GM21619 (cell line): ENCODE measurements at regions not wholly inside any gene's neighbourhood (a gene's known extent, or its start where the extent isn't known, plus 50 kb on each side); places are given as distances from the start of the nearest gene placed in this dataset.
"Not testable (repeated sequence)": the region's sequence is repeated elsewhere in the genome, so short reads cannot be mapped to it uniquely, and the experiment has no call there.

Experiments used
- ATAC-seq: cut with Tn5 transposase; IDR thresholded peaks from one replicate; pipeline ENCODE4 v1.9.1; 2021; ENCODE audit not compliant: unreplicated experiment

DNA sequence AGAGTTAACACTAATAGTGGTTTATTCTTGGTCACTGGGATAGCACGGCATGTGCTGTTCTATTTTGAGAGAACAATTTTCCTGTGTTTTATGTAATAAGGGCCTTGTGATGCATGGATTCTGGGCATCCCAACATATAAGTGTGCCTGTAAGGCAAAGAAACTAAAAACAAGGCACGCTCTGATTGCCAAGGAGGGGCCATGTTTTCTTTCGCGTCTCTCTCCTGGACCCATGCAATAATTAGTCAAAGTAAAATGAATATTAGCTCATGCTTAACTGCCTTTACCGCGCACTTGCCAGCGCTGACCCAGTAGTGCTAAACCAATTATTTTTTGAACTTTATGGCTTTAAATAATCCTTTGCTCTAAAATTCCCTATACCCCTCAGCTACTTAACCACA is 140.9 kb downstream of the PSAT1 start:
- no peak for ATAC-seq

DNA sequence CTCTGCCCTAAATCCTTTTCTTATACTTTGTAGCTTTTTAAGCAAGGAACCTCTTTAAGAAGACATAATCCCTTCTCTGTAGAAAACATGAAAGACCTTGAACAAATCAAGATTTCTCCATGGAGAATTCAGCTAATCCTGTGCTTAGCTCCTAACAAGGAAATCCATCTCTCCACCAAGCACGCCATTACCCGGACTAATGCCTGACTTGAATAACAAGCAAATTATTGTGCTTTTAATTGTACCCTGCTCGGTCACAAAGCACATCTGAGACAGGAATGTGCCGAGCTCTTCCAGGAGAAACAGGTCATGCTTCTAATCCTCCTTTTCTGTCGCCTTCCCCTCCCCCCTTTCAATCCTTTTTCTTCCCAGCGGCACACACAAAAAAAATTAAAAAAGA is 141.3 kb downstream of the PSAT1 start:
- ATAC-seq: no peak

DNA sequence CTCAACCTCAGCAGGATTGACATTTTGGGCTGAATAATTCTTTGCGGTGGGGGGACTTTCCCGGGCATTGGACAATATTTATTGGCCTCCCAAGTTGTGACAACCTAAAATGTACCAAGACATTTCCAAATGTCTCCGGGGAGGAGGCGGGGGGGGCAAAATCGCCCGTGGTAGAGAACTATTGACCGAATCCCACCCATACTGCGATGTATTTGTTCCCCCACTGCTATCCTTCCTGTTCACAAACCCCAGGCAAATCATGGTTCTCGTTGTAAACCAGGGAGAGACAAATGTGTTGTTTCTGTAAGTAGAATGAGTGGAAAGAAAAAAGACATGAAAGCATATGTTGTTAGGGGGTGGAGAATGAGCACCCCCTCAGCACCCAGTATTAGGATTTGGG is 141.9 kb downstream of the PSAT1 start:
- no peak for ATAC-seq

GRCh38 chr9:78439190-78439865 is 142.4 kb downstream of the PSAT1 start:
- peak; percentile 90 for ATAC-seq

DNA sequence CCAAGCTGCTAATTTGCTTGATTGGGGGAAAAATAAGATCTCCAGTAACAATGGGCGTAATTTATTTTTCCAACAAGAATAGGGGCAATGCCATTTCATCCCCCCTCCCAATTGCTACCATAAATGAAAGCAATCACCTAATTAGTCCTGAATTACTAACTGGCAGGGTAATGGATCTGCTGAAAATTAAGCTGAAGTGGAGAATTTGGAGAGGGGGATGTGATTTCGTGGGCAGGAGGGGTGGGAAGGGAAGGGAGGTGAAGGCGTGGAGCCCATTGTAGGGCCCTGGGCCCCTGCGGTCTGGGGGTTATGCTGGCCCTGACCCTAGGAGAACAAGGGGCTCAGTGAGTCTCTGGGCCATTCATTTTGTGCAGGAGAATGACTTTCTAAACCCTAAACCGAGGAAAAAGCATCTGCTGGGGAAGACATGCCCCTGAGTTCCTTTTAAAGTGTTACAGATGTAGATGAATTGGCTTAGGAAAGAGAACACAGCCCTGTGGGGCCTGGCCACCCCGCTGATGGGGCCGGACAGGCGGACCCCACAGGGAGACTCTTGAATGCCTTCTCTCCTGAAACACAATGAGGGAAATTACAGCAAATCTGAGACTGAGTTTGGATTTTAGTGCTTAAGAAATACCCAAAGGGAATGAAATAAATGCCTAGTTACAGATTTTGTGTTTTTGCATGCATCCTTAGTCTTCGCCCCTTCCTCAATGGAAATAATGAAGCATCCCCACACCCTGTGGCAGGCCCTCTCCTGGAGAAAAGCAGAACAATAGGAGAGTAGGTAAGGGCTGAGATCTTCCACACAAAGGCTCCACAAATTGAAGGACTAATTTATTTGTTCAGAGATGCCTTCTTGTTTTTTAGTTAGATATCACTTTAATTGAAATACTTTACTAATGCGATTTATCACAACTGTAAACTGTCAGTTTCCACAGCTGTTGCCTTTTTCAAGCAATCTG is 143.2 kb downstream of the PSAT1 start:
- no peak for ATAC-seq

- ATAC-seq: no peak
Observed at GRCh38 chr9:78441396-78441795, 144.5 kb downstream of the PSAT1 start.

DNA sequence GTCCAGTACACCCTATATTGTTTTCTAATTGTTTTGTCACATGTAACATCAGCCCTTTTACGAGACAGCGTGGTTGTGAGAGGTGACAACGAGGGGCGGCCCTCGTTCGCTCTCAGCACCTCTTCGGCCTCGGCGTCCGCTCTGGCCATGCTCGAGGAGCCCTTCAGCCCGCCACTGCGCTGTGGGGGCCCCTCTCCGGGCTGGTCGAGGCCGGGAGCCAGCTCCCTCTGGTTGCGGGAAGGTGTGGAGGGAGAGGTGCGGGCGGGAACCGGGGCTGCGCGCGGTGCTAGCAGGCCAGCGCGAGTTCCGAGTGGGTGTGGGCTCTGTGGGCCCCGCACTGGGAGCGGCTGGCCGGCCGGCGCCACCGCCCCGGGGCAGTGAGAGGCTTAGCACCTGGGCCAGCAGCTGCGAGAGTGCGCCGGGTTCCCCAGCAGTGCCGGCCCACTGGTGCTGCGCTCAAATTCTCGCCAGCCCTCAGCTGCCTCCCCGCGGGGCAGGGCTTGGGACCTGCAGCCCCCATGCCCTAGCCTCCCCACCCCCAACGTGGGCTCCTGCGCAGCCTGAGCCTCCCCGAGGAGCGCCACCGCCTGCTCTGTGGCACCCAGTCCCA is 145.0 kb downstream of the PSAT1 start:
- no peak for ATAC-seq

DNA sequence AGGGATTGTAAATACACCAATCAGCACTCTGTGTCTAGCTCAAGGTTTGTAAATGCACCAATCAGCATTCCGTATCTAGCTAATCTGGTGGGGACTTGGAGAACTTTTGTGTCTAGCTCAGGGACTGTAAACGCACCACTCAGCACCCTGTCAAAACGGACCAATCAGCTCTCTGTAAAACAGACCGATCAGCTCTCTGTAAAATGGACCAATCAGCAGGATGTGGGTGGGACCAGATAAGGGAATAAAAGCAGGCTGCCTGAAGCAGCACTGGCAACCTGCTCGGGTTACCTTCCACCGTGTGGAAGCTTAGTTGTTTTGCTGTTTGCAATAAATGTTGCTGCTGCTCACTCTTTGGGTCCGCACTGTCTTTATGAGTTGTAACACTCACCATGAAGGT is 145.7 kb downstream of the PSAT1 start:
- ATAC-seq: not testable (repeated sequence)

GRCh38 chr9:78443946-78444345 is 147.0 kb downstream of the PSAT1 start:
- ATAC-seq: no peak

- ATAC-seq: no peak
Observed at GRCh38 chr9:78448960-78449673, 152.2 kb downstream of the PSAT1 start.

DNA sequence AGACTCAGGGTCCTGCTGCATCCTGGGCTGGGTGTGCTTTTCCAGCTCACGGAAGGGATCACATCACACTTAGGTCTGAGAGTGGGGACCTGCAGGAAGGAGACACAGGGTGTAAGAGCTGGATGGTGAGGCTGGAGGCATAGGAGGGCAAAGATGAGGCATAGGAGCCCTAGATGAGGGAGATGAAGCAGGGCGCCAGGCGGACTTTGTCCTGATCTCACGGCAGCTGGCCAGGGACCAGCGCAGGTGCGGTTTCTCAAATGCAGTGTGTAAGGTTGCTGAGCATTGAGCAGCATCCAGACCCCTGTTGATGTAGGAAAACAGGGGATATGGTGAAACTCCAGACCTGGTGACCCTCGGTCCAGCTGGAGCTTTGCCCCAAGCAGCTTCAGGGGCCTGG is 156.5 kb downstream of the PSAT1 start:
- no peak for ATAC-seq

DNA sequence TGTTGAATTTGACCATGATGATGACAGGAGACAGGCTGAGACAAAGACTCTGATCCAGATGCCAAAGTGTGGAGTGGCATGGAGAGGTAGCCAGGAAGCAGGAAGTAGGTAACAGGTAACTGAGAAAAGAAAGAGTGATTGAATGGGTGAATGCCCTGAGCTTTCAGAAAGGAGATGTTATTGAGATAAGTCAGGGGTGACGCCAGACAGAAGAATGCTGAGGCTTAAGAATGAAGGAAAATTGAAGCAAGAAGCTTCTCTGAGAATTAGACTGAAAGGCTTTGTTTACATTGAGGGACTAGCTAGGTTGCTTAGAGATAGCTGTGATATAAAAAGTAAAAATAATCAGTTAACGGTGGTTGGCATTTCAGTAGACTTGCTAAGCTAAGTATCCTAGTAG is 165.7 kb downstream of the PSAT1 start:
- no peak for ATAC-seq

GRCh38 chr9:78463750-78464149 is 166.8 kb downstream of the PSAT1 start:
- no peak for ATAC-seq

GRCh38 chr9:78468231-78468630 is 171.3 kb downstream of the PSAT1 start:
- ATAC-seq: no peak

- no peak for ATAC-seq
Observed at GRCh38 chr9:78468974-78469576, 172.2 kb downstream of the PSAT1 start.

- ATAC-seq: no peak
Observed at GRCh38 chr9:78470216-78470615, 173.3 kb downstream of the PSAT1 start.

DNA sequence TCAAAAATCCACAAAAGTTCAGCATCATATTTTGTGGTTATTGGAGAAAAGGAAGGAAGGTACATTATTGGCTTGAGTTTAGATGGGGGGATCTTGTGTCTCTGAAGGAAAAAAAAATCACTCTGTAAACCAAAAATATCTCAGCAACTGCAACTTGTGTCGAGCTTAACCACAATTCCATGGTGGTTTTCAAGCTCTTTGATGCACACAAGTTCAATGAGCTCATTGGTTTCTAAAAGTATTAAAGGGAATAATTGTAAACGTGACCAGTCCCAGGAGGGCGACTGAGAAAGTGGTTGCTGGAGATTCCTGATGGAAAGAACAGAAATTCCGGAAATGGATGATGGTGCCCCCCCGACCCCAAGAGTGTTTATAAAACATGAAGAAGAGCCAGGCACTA is 173.8 kb downstream of the PSAT1 start:
- ATAC-seq: no peak

DNA sequence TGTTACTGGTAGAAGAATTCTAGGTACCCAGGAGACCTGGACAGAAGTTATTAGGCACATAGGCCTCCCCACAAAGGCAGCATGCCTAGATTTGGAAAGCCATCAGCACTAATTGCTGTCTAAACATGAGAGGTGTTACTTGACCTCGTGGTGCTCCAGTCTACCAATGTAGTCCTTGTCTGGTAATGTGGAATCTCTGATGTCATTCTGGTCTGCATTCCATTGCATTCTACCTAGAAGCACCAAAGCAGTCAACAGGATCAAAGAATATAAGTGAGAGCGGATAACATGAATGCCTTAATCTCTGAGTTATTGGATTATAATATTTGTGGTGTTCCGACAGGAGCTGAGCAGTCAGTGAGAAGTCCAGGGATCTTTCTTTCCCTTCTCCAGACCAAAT is 175.2 kb downstream of the PSAT1 start:
- no peak for ATAC-seq

DNA sequence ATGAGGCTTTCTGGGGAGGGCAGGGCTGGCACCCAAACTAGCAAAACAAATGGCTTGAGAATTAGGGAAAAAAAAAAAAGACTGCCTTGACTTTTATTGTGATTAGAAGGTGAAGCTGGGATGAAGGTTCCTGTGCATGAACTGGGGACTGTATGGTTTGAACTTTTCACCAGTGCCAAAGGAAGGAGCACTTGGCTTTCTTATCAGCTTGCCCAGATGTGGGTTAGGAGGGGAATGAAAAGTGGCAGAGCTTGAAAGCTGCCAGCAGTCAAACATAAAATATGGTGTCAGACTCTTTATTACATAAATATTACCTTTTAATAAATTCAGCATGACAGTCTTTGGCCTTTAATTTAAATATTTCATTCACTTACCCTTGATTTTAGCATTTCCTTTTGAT is 182.5 kb downstream of the PSAT1 start:
- no peak for ATAC-seq

GRCh38 chr9:78486661-78487060 is 189.7 kb downstream of the PSAT1 start:
- ATAC-seq: no peak

- no peak for ATAC-seq
Observed at GRCh38 chr9:78490231-78490630, 193.3 kb downstream of the PSAT1 start.
